Stomach (tissue), 8 donors: ENCODE measurements at regions not wholly inside any gene's neighbourhood (a gene's known extent, or its start where the extent isn't known, plus 50 kb on each side); places are given as distances from the start of the nearest gene placed in this dataset.

Experiments used
- DNase-seq, 2 donors: peaks; one replicate each; pipeline versions ENCODE4 v3.0.0 to v3.0.0-alpha.2; 2013 to 2019
- H3K27ac ChIP-seq, 5 donors: fragments of 200-600 bp in 4 of 5; sonication (generic) in 4 of 5; one replicate each; pipeline ENCODE4 v1.5.1; 2013 to 2019; ENCODE audit warnings: mild to moderate bottlenecking in 1 of 5, moderate library complexity in 1 of 5
- H3K27me3 ChIP-seq, 3 donors: fragments of 200-600 bp; sonication (generic); one replicate each; pipeline ENCODE4 v1.5.1; 2017 to 2019; ENCODE audit warnings: mixed run types in 1 of 3
- H3K36me3 ChIP-seq, 4 donors: fragments of 200-600 bp; sonication (generic); 1 replicate in 3 of 4; 2 replicates in 1 of 4; pipeline ENCODE4 v1.5.1; 2016 to 2019
- H3K4me1 ChIP-seq, 4 donors: fragments of 200-600 bp; sonication (generic); one replicate each; pipeline ENCODE4 v1.5.1; 2016 to 2019
- H3K4me3 ChIP-seq, 4 donors: fragments of 200-600 bp; sonication (generic) in 3 of 4; one replicate each; pipeline ENCODE4 v1.5.1; 2016 to 2019; ENCODE audit warnings: mild to moderate bottlenecking in 1 of 4
- H3K9me3 ChIP-seq, 4 donors: fragments of 200-600 bp; sonication (generic); one replicate each; pipeline ENCODE4 v1.5.1; 2016 to 2019
- EP300 ChIP-seq: sonication (generic); formaldehyde crosslinking; IDR thresholded peaks from one replicate; pipeline ENCODE4 v1.6.1; 2017; ENCODE audit warnings: antibody characterized with exemption
- POLR2A ChIP-seq, 4 donors: fragments of 450-650 bp; IDR thresholded peaks; one replicate each; pipeline ENCODE4 v1.6.1; 2016; ENCODE audit warnings: antibody characterized with exemption in 4 of 4, control low read depth in 2 of 4, mild to moderate bottlenecking in 1 of 4, moderate library complexity in 1 of 4
- POLR2AphosphoS5 ChIP-seq, 3 donors: sonication (generic); formaldehyde crosslinking; IDR thresholded peaks; one replicate each; pipeline ENCODE4 v1.6.1; 2016; ENCODE audit warnings: antibody characterized with exemption in 3 of 3
- WGBS, 5 donors: extraction: QIAGEN DNeasy Blood & Tissue Kit in 3 of 5; methylation state at CpG; one replicate each; pipeline versions ENCODE4 v1.1.5 to v1.1.7; 2013 to 2018; 5-methylcytosine and 5-hydroxymethylcytosine counted together
- intact Hi-C: fragments of 100-400 bp; cut with DNase I; formaldehyde crosslinking; loops from one replicate; pipeline ENCODE4 v1.15.1; 2023; ENCODE audit warnings: low total_unique reads
- TF ChIP-seq, protein P1 (sequence below), 7 experiments: fragments of 450-650 bp in 4 of 7; fragments of 200-600 bp in 3 of 7; sonication (generic) in 3 of 7; IDR thresholded peaks; one replicate each; pipeline ENCODE4 v1.5.1; 2016 to 2019; ENCODE audit warnings: antibody characterized with exemption in 7 of 7, control low read depth in 2 of 7, mild to moderate bottlenecking in 1 of 7
- donor health status: healthy with polysubstance abuse.
- donor health status: Bipolar disorder and iron deficiency.
- donor health status: healthy.

DNA sequence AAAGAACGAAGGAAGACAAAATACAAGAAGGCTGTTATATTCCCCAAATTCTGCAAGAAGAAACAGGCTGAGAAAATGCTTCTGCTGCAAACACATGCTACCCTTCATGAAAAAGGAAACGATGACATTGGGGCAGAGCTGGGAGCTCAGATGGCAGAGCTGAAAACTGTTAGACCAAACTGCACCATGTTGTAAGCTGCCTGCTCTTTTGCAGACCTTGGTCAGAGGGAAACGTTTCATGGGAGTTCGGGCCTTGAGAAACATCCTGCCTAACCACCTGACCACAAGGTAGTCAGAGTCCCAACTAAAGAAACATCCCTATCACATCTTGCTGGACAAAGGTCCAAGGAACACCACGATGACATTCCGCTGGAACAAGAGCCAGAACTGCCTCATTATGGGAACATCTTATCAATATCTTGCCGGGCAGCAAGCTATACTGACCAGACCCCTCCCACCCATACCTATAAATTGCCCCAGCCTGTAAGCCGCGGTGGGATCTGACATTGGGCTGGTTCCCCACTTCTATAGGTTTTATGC, 110.7 kb upstream of the CTSC start:
- Histone ChIP-seq H3K27me3 (no peaks in the 10 kb centered on the region), H3K4me3 (no peak overlapping the region), H3K36me3 (no peaks in the 10 kb centered on the region), H3K4me1 (no peaks in the 10 kb centered on the region), H3K27ac (no peak overlapping the region), H3K9me3 (no peaks in the 10 kb centered on the region)
- DNase-seq = no peak
- WGBS, 5 donors = 74 to 83% (median 78%) methylated on average over 9 of the region's 9 CpGs
- TF ChIP-seq POLR2AphosphoS5 (IDR thresholded peaks at IDR 0.05) (no peak), POLR2A (IDR thresholded peaks at IDR 0.05) (no peak), EP300 (no peak)
- TF ChIP-seq, protein P1, sequence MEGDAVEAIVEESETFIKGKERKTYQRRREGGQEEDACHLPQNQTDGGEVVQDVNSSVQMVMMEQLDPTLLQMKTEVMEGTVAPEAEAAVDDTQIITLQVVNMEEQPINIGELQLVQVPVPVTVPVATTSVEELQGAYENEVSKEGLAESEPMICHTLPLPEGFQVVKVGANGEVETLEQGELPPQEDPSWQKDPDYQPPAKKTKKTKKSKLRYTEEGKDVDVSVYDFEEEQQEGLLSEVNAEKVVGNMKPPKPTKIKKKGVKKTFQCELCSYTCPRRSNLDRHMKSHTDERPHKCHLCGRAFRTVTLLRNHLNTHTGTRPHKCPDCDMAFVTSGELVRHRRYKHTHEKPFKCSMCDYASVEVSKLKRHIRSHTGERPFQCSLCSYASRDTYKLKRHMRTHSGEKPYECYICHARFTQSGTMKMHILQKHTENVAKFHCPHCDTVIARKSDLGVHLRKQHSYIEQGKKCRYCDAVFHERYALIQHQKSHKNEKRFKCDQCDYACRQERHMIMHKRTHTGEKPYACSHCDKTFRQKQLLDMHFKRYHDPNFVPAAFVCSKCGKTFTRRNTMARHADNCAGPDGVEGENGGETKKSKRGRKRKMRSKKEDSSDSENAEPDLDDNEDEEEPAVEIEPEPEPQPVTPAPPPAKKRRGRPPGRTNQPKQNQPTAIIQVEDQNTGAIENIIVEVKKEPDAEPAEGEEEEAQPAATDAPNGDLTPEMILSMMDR (IDR thresholded peaks at IDR 0.05) = no peak
- intact Hi-C loops = no loop called here

DNA sequence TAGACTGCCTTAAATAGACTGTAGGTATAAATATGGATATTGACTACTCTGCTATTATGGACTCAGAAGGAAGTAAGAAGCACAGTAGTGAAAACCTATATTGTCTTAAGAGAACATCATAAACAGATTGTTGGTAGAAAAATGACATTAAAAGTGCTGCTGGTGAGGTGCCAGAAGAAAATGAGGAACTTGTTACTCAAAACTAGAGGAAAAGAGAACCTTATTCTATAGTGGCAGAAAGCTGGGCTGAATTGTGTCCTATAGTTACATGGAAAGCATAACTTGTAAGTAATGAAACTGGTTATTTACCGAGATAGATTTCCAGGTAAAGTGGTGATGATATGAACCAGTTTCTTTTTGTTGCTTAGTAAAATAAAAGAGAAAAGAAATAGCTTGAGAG, 109.7 kb upstream of the CTSC start:
- no peak for DNase-seq
- Histone ChIP-seq H3K4me3 (no peak overlapping the region), H3K9me3 (no peaks in the 10 kb centered on the region), H3K36me3 (no peaks in the 10 kb centered on the region), H3K27ac (no peak overlapping the region), H3K27me3 (no peaks in the 10 kb centered on the region), H3K4me1 (no peaks in the 10 kb centered on the region)
- intact Hi-C loops = no loop called here
- 72 to 76% (median 74%) methylated on average over 1 of the region's 1 CpG for whole genome bisulfite sequencing, 5 donors
- TF ChIP-seq, protein P1 (IDR thresholded peaks at IDR 0.05) = no peak
- TF ChIP-seq POLR2A (IDR thresholded peaks at IDR 0.05) = no peak
- TF ChIP-seq EP300 = no peak
- TF ChIP-seq POLR2AphosphoS5 (IDR thresholded peaks at IDR 0.05) = no peak

DNA sequence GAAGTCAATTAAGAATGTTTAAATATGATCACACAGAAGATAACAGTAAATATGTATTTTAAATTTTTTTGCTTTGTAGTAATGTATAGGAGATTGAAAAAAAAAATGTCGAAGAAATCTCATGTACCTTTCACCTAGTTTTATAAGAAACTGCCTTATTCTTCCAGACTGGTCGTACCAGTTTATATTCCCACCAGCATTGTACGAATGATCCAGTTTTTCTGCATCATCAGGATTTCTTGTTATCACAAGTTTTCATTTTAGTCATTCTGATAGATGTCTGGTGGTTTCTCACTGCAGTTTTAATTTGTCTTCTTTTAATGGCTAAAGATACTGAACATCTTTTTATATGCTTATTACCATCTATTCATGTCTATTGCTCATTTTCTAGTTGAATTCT, 101.8 kb upstream of the CTSC start:
- H3K27me3 ChIP-seq = no peaks in the 10 kb centered on the region
- intact Hi-C loops = no loop called here
- no peak overlapping the region for H3K27ac ChIP-seq
- no peak for TF ChIP-seq POLR2A (IDR thresholded peaks at IDR 0.05)
- TF ChIP-seq, protein P1 (IDR thresholded peaks at IDR 0.05) = no peak
- no peak for TF ChIP-seq EP300
- TF ChIP-seq POLR2AphosphoS5 (IDR thresholded peaks at IDR 0.05) = no peak
- no peaks in the 10 kb centered on the region for H3K9me3 ChIP-seq
- H3K4me3 ChIP-seq = no peak overlapping the region
- WGBS, 5 donors = 32 to 68% (median 51%) methylated on average over 3 of the region's 3 CpGs
- H3K36me3 ChIP-seq = no peaks in the 10 kb centered on the region
- DNase-seq = no peak
- no peaks in the 10 kb centered on the region for H3K4me1 ChIP-seq

DNA sequence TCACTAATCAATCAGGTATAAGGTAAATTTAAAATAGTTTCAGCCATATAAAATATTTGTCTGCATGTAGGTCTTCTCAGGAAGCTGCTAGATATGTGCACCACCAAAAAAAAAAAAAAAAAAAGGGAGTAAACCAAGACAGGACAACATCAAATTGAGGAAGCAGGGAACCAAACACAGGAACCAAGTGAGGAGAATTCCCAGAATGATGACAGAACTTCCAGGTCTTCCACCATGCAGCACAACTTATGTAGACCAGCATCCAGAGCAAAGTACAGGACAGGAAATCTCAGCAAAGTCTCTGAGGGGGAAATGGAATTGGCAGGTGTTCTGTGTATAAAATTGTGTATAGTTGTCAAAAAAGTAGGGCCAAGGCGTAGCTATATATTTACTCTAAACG, 101.2 kb upstream of the CTSC start:
- no peak overlapping the region for H3K4me3 ChIP-seq
- no peaks in the 10 kb centered on the region for H3K36me3 ChIP-seq
- H3K9me3 ChIP-seq = no peaks in the 10 kb centered on the region
- no peak for DNase-seq
- no peak overlapping the region for H3K27ac ChIP-seq
- TF ChIP-seq EP300 (no peak), POLR2AphosphoS5 (IDR thresholded peaks at IDR 0.05) (no peak), POLR2A (IDR thresholded peaks at IDR 0.05) (no peak)
- TF ChIP-seq, protein P1 (IDR thresholded peaks at IDR 0.05) = no peak
- intact Hi-C loops = no loop called here
- WGBS, 5 donors = 25 to 52% (median 46%) methylated on average over 2 of the region's 2 CpGs
- no peaks in the 10 kb centered on the region for H3K27me3 ChIP-seq
- H3K4me1 ChIP-seq = no peaks in the 10 kb centered on the region
